T-cell (primary cell): ENCODE measurements at regions not wholly inside any gene's neighbourhood (a gene's known extent, or its start where the extent isn't known, plus 50 kb on each side); places are given as distances from the start of the nearest gene placed in this dataset.

Experiments
- ATAC-seq, 4 experiments: fragments of 200-7000 bp in 3 of 4; fragments of 150-1000 bp in 1 of 4; cut with Tn5 transposase; replicated peaks in 1 of 4; 1 replicate in 3 of 4; 2 replicates in 1 of 4; pipeline ENCODE4 v1.10.0; 2021; ENCODE audit warnings: moderate library complexity in 3 of 4, mild to moderate bottlenecking in 2 of 4, moderate number of reproducible peaks in 1 of 4
- CTCF ChIA-PET, 2 donors: fragments of 300-600 bp; sonication (Branson Sonifier 250); formaldehyde crosslinking; loops; one replicate each; lab custom pipeline; 2022; ENCODE audit warnings: antibody characterized with exemption in 2 of 2; lab: Charles Lee
- POLR2A ChIA-PET, 2 donors: fragments of 300-600 bp; sonication (Branson Sonifier 250); formaldehyde crosslinking; loops; one replicate each; lab custom pipeline; 2022; ENCODE audit warnings: antibody characterized with exemption in 2 of 2; lab: Charles Lee
- DNase-seq, 35 experiments: peaks; one replicate each; pipeline versions ENCODE4 v3.0.0 to v3.0.0-alpha.2; 2013 to 2023
- H3K27ac ChIP-seq: one replicate; pipeline ENCODE4 v1.5.1; 2013; ENCODE audit warnings: low read length
- H3K27me3 ChIP-seq, 2 experiments: replicated peaks in 1 of 2; 1 replicate in 1 of 2; 2 replicates in 1 of 2; pipeline versions ENCODE4 v1.6.1 to v1.7.0; 2013; ENCODE audit warnings: low read length in 1 of 2, mixed read lengths in 1 of 2; ENCODE audit not compliant: control insufficient read depth in 2 of 2, insufficient read depth in 2 of 2; ENCODE audit errors: extremely low read depth in 1 of 2
- H3K36me3 ChIP-seq, 2 donors: 1 replicate in 1 of 2; 2 replicates in 1 of 2; pipeline versions ENCODE4 v1.6.1 to v1.7.0; 2013; ENCODE audit warnings: low read length in 1 of 2; ENCODE audit not compliant: control insufficient read depth in 2 of 2, insufficient read depth in 1 of 2; ENCODE audit errors: extremely low read depth in 1 of 2
- H3K4me1 ChIP-seq, 2 experiments: 1 replicate in 1 of 2; 2 replicates in 1 of 2; pipeline versions ENCODE4 v1.6.1 to v1.7.0; 2013; ENCODE audit warnings: low read length in 2 of 2, mixed read lengths in 1 of 2; ENCODE audit not compliant: insufficient read depth in 2 of 2, control insufficient read depth in 1 of 2; ENCODE audit errors: extremely low read depth in 1 of 2
- H3K4me3 ChIP-seq, 2 donors: 1 replicate in 1 of 2; 2 replicates in 1 of 2; pipeline versions ENCODE4 v1.5.1 to v1.7.0; 2013; ENCODE audit warnings: mild to moderate bottlenecking in 2 of 2, low read length in 1 of 2, moderate library complexity in 1 of 2; ENCODE audit not compliant: control insufficient read depth in 1 of 2; ENCODE audit errors: extremely low read depth in 1 of 2
- H3K9me3 ChIP-seq: 2 replicates; pipeline ENCODE4 v1.7.0; 2013
- H3K27ac Mint-ChIP-seq, 2 donors: one replicate each; pipeline ENCODE4 v1.8.0; 2020 to 2021; ENCODE audit warnings: mild to moderate bottlenecking in 2 of 2, mixed read lengths in 2 of 2
- H3K27me3 Mint-ChIP-seq, 2 donors: one replicate each; pipeline ENCODE4 v1.8.0; 2021 to 2022; ENCODE audit warnings: mixed read lengths in 2 of 2
- H3K36me3 Mint-ChIP-seq: one replicate; pipeline ENCODE4 v1.8.0; 2021; ENCODE audit warnings: mixed read lengths
- H3K4me1 Mint-ChIP-seq, 3 donors: one replicate each; pipeline ENCODE4 v1.8.0; 2020 to 2022; ENCODE audit warnings: mixed read lengths in 3 of 3, mild to moderate bottlenecking in 1 of 3
- H3K4me3 Mint-ChIP-seq, 3 donors: one replicate each; pipeline ENCODE4 v1.8.0; 2020 to 2022; ENCODE audit warnings: mild to moderate bottlenecking in 3 of 3, mixed read lengths in 3 of 3, moderate library complexity in 3 of 3
- H3K9me3 Mint-ChIP-seq, 3 donors: one replicate each; pipeline ENCODE4 v1.8.0; 2020 to 2022; ENCODE audit warnings: mixed read lengths in 3 of 3
- WGBS: methylation state at CpG from one replicate; pipeline ENCODE4 v1.1.5; 2013; ENCODE audit warnings: missing lambda C conversion rate; ENCODE audit not compliant: insufficient coverage; 5-methylcytosine and 5-hydroxymethylcytosine counted together

DNA sequence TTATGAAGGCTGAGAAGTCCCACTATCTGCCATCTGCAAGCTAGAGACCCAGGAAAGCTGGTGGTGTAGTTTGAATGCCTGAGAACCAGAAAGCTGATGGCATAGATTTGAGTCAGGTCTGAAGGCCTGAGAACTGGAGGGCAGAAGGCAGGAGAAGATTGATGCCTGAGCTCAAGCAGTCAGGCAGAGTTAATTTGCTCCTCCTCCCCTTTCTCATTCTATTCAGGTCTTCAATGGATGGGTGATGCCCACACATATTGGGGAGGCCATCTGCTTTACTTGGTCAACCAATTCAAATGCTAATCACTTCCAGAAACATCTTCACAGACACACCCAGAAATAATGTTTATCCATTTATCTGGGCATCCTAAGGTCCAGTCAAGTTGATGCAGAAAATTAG lies 87.6 kb upstream of the CPLX2 start:
- no peak overlapping the region for H3K4me3 ChIP-seq
- H3K9me3 Mint-ChIP-seq: peaks cover 0 to 5% (median 4%) of the 10 kb centered on the region in 3 donors
- no peaks in the 10 kb centered on the region for H3K9me3 ChIP-seq
- H3K27me3 Mint-ChIP-seq: peaks cover 38 to 43% of the 10 kb centered on the region in 2 donors
- POLR2A ChIA-PET: no interaction called here
- H3K27ac Mint-ChIP-seq: no peak overlapping the region
- H3K4me1 ChIP-seq: no peaks in the 10 kb centered on the region
- no peak for ATAC-seq
- peaks cover 2 to 8% of the 10 kb centered on the region in 2 experiments for H3K27me3 ChIP-seq
- no peaks in the 10 kb centered on the region for H3K4me1 Mint-ChIP-seq
- DNase-seq: no peak
- H3K36me3 Mint-ChIP-seq: no peaks in the 10 kb centered on the region
- no peak overlapping the region for H3K4me3 Mint-ChIP-seq
- H3K36me3 ChIP-seq: no peaks in the 10 kb centered on the region
- CTCF ChIA-PET: no interaction called here
- H3K27ac ChIP-seq: no peak overlapping the region

DNA sequence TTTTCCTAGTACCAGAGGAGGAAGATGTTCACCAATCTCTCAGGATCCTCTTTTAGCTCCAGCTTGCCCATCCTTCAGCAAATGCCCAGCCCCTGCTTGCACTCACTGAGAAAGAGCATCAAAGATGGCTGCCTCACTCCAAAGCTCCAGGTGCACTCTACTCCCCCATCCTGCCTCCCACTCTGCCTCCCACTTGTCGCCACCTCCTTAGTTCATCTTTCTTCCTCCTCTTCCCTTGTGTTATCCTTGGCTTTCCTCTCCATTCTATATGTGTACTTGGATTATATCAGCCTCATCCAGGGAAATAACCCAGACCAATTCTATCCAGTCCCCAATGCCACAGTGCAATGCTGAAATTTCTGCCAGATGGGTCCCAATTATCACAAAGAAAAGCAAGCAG lies 87.1 kb upstream of the CPLX2 start:
- 63% methylated on average over 1 of the region's 1 CpG for WGBS
- DNase-seq (no peak), ATAC-seq (no peak)
- H3K9me3 ChIP-seq: no peaks in the 10 kb centered on the region
- H3K4me3 ChIP-seq: no peak overlapping the region
- no peak overlapping the region for H3K27ac ChIP-seq
- POLR2A ChIA-PET: no interaction called here
- Mint-ChIP-seq H3K9me3 (peaks cover 0 to 5% (median 4%) of the 10 kb centered on the region in 3 donors), H3K27me3 (peaks cover 38 to 44% of the 10 kb centered on the region in 2 donors), H3K27ac (no peak overlapping the region), H3K4me3 (no peak overlapping the region), H3K4me1 (no peaks in the 10 kb centered on the region), H3K36me3 (no peaks in the 10 kb centered on the region)
- no peaks in the 10 kb centered on the region for H3K4me1 ChIP-seq
- CTCF ChIA-PET: no interaction called here
- no peaks in the 10 kb centered on the region for H3K36me3 ChIP-seq
- peaks cover 2 to 8% of the 10 kb centered on the region in 2 experiments for H3K27me3 ChIP-seq

DNA sequence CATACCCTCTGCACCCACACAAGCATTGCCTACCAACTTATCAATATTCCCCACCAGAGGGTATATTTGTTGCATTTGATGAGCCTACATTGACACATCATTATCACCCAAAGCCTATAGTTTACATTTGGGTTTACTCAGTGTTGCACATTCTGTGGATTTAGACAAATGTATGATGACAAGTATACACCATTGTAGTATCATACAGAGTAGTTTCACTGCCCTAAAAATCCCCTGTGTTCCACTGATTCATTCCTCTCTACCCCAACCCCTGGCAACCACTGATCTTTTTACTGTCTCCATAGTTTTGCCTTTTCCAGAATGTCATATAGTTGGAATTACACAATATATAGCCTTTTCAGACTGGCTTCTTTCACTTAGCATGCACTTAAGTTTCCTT lies 85.7 kb upstream of the CPLX2 start:
- ChIA-PET POLR2A (no interaction called here), CTCF (no interaction called here)
- no peaks in the 10 kb centered on the region for H3K4me1 Mint-ChIP-seq
- ATAC-seq: no peak
- no peak overlapping the region for H3K4me3 ChIP-seq
- H3K27me3 ChIP-seq: peaks cover 0 to 8% of the 10 kb centered on the region in 2 experiments
- no peak for DNase-seq
- H3K4me1 ChIP-seq: no peaks in the 10 kb centered on the region
- H3K36me3 Mint-ChIP-seq: no peaks in the 10 kb centered on the region
- no peak overlapping the region for H3K27ac Mint-ChIP-seq
- H3K9me3 Mint-ChIP-seq: peaks cover 0 to 4% (median 0%) of the 10 kb centered on the region in 3 donors
- H3K4me3 Mint-ChIP-seq: no peak overlapping the region
- no peak overlapping the region for H3K27ac ChIP-seq
- H3K27me3 Mint-ChIP-seq: peaks cover 41 to 44% of the 10 kb centered on the region in 2 donors
- no peaks in the 10 kb centered on the region for H3K9me3 ChIP-seq
- H3K36me3 ChIP-seq: no peaks in the 10 kb centered on the region

DNA sequence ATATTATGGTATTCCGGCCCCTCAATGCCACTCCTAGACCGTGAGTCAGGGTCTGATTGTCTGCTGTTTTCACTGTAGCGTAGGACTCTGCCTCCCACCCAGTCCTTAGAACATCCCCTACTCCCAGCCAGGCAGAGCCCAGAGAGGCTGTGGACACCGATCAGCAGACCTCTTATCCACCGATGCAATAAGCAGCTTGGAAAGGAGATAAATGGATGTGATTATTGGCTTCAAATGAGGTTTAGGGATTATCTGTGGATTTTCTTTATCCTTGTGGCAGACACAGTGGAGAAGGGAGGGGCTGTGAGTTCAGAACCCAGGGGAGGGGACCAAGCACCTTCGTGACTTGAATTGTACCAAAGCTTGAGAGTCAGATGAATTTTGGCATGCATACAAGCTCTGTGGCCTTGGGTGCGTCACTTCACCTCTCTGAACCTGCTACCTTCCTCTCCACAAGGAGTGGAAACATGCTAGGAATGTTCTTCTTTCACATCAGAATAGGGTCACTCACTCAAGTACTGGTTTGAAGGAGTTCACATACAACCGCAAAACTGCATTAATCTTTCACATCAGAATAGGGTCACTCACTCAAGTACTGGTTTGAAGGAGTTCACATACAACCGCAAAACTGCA lies 83.1 kb upstream of the CPLX2 start:
- ChIA-PET CTCF (no interaction called here), POLR2A (no interaction called here)
- Mint-ChIP-seq H3K9me3 (peaks cover 0 to 4% (median 2%) of the 10 kb centered on the region in 3 donors), H3K36me3 (no peaks in the 10 kb centered on the region), H3K4me1 (no peaks in the 10 kb centered on the region), H3K4me3 (no peak overlapping the region), H3K27ac (no peak overlapping the region), H3K27me3 (peaks cover 44 to 47% of the 10 kb centered on the region in 2 donors)
- DNase-seq (no peak), ATAC-seq (no peak)
- no peak overlapping the region for H3K27ac ChIP-seq
- 100% methylated on average over 2 of the region's 9 CpGs for WGBS
- H3K4me3 ChIP-seq: no peak overlapping the region
- no peaks in the 10 kb centered on the region for H3K4me1 ChIP-seq
- H3K27me3 ChIP-seq: peaks cover 0 to 8% of the 10 kb centered on the region in 2 experiments
- no peaks in the 10 kb centered on the region for H3K36me3 ChIP-seq
- no peaks in the 10 kb centered on the region for H3K9me3 ChIP-seq

DNA sequence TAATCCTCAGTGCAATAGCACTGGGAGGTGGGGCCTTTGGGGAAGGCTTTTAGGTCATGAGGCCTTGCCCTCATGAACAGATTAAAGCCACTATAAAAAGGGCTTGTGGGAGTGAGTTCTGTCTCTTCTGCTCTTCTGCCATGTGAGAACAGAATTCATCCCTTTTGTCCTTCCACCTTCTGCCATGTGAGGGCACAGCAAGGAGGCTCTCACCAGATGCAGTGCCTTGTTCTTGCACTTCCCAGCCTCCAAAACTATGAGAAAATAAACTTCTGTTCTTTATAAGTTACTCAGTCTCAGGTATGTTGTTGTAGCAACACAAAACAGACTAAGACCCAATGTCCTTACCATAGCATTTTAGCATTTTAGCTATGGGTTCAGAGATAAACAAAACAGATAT lies 81.7 kb upstream of the CPLX2 start:
- no peaks in the 10 kb centered on the region for H3K4me1 Mint-ChIP-seq
- peaks cover 0 to 8% of the 10 kb centered on the region in 2 experiments for H3K27me3 ChIP-seq
- H3K9me3 Mint-ChIP-seq: peaks cover 2 to 4% (median 4%) of the 10 kb centered on the region in 3 donors
- CTCF ChIA-PET: no interaction called here
- H3K9me3 ChIP-seq: no peaks in the 10 kb centered on the region
- H3K36me3 Mint-ChIP-seq: no peaks in the 10 kb centered on the region
- DNase-seq (no peak), ATAC-seq (no peak)
- H3K27ac Mint-ChIP-seq: no peak overlapping the region
- H3K27me3 Mint-ChIP-seq: peaks cover 52 to 53% of the 10 kb centered on the region in 2 donors
- H3K4me1 ChIP-seq: no peaks in the 10 kb centered on the region
- no peak overlapping the region for H3K27ac ChIP-seq
- POLR2A ChIA-PET: no interaction called here
- no peak overlapping the region for H3K4me3 ChIP-seq
- H3K36me3 ChIP-seq: no peaks in the 10 kb centered on the region
- H3K4me3 Mint-ChIP-seq: no peak overlapping the region

DNA sequence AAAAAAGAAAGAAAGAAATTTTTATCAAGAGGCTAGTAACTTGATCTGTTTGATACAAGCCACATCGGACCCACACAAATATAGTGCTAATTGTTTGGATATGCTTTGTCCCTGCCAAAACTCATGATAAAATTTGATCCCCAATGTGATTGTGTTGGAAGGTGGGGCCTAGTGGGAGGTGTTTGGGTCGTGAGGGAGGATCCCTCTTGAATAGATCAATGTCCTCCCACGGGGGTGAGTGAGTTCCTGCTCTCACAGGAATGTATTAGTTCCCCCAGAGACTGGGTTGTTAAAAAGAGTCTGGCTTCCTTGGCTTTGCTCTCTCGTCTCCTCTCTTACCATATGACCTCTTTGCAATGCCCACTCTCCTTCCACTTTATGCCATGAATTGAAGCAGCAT lies 80.6 kb upstream of the CPLX2 start:
- Mint-ChIP-seq H3K4me3 (no peak overlapping the region), H3K9me3 (peaks cover 2 to 8% (median 4%) of the 10 kb centered on the region in 3 donors), H3K36me3 (no peaks in the 10 kb centered on the region), H3K27ac (no peak overlapping the region), H3K27me3 (peaks cover 58 to 60% of the 10 kb centered on the region in 2 donors), H3K4me1 (peaks cover 0 to 2% (median 0%) of the 10 kb centered on the region in 3 donors)
- DNase-seq (no peak), ATAC-seq (no peak)
- ChIA-PET CTCF (no interaction called here), POLR2A (no interaction called here)
- 83% methylated on average over 1 of the region's 4 CpGs for WGBS
- H3K4me1 ChIP-seq: no peaks in the 10 kb centered on the region
- H3K9me3 ChIP-seq: no peaks in the 10 kb centered on the region
- H3K27me3 ChIP-seq: peaks cover 0 to 13% of the 10 kb centered on the region in 2 experiments
- H3K4me3 ChIP-seq: no peak overlapping the region
- no peak overlapping the region for H3K27ac ChIP-seq
- H3K36me3 ChIP-seq: no peaks in the 10 kb centered on the region

DNA sequence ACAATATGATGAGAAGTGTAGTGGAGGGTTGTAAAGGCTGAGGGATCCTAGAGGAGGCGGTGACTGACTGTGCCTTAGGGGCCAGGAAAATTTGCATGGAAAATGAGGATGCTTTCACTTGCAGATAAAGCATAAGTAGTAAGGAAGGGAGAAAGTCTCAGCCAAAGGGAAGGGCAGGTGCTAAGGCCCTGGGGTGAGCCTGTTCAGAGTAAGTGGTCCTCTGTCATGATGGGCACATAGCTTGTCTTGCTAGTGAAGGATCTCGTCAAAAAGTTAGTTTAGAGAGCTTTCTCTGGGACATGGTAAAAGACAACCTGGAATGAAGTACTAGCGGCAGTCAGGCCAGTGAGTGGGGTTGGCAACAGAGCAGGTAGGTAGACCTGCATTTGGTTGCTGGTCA lies 75.4 kb upstream of the CPLX2 start:
- 60% methylated on average over 3 of the region's 3 CpGs for WGBS
- Mint-ChIP-seq H3K9me3 (peaks cover 0 to 8% (median 1%) of the 10 kb centered on the region in 3 donors), H3K4me3 (peak overlapping the region in 1 of 3 donors; percentile 28), H3K27ac (no peak overlapping the region), H3K36me3 (no peaks in the 10 kb centered on the region), H3K27me3 (peaks cover 66 to 72% of the 10 kb centered on the region in 2 donors), H3K4me1 (peaks cover 8 to 17% (median 10%) of the 10 kb centered on the region in 3 donors)
- Histone ChIP-seq H3K36me3 (no peaks in the 10 kb centered on the region), H3K27ac (no peak overlapping the region), H3K4me3 (no peak overlapping the region), H3K9me3 (no peaks in the 10 kb centered on the region), H3K27me3 (peaks cover 7 to 43% of the 10 kb centered on the region in 2 experiments), H3K4me1 (peaks cover 0 to 16% of the 10 kb centered on the region in 2 experiments)
- ChIA-PET CTCF (no interaction called here), POLR2A (no interaction called here)
- ATAC-seq (no peak), DNase-seq (no peak)
